ENCODE measurements at regions not wholly inside any gene's neighbourhood (a gene's known extent, or its start where the extent isn't known, plus 50 kb on each side); places are given as distances from the start of the nearest gene placed in this dataset.

- no peaks in the 10 kb centered on the region for H3K27me3 ChIP-seq (replicated peaks; ENCODE audit: control insufficient read depth, insufficient read depth, low read length)
- DNase-seq (ENCODE audit: extremely low read depth, insufficient read length), result no peak
- TF ChIP-seq CTCF (IDR thresholded peaks at IDR 0.05; ENCODE audit: insufficient read depth, low read length, poor library complexity, severe bottlenecking), result no peak
- no peaks in the 10 kb centered on the region for H3K36me3 ChIP-seq (ENCODE audit: control insufficient read depth, insufficient read depth, low read length)
- no peak overlapping the region for H3K4me3 ChIP-seq (replicated peaks; ENCODE audit: low read depth, low read length)
These were observed 127.1 kb downstream of the SOCS6 start for GRCh38 chr18:70415823-70416488.

DNA sequence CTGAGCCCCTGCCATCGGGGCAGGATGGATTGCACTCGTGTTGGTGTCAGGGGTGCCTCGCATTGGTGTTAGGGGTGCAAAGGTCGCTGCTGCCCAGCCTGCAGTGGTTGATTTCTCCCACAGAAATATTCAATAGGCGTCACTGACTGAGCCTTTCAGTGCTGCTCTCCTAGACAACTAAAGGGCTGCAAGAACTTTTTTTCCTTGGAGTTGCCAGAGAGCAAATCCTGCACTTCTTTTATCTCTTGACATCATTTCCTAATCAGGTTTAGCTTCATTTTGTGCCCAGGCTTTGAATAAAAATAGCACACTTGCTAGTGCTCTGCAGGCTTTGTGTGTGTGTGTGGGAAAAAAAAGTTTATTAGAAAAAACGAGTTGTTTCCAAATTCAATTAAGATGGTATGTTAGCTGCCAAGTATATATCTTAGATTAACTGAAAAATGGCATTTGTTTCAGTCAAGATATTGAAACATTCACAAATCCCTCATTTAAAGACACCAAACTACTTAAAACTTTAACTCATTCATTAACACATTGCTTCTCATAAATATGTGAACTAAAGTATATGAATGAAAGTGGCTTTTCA lies 125.6 kb downstream of the SOCS6 start:
- no peak for TF ChIP-seq CTCF (IDR thresholded peaks at IDR 0.05; ENCODE audit: insufficient read depth, low read length, poor library complexity, severe bottlenecking)
- Histone ChIP-seq H3K4me3 (replicated peaks; ENCODE audit: low read depth, low read length) (no peak overlapping the region), H3K27me3 (replicated peaks; ENCODE audit: control insufficient read depth, insufficient read depth, low read length) (no peaks in the 10 kb centered on the region), H3K36me3 (ENCODE audit: control insufficient read depth, insufficient read depth, low read length) (no peaks in the 10 kb centered on the region)
- DNase-seq (ENCODE audit: extremely low read depth, insufficient read length), result no peak

GRCh38 chr18:70413455-70413854 lies 124.6 kb downstream of the SOCS6 start:
- Histone ChIP-seq H3K27me3 (replicated peaks; ENCODE audit: control insufficient read depth, insufficient read depth, low read length) (no peaks in the 10 kb centered on the region), H3K4me3 (replicated peaks; ENCODE audit: low read depth, low read length) (no peak overlapping the region), H3K36me3 (ENCODE audit: control insufficient read depth, insufficient read depth, low read length) (no peaks in the 10 kb centered on the region)
- no peak for DNase-seq (ENCODE audit: extremely low read depth, insufficient read length)
- TF ChIP-seq CTCF (IDR thresholded peaks at IDR 0.05; ENCODE audit: insufficient read depth, low read length, poor library complexity, severe bottlenecking), result no peak

DNA sequence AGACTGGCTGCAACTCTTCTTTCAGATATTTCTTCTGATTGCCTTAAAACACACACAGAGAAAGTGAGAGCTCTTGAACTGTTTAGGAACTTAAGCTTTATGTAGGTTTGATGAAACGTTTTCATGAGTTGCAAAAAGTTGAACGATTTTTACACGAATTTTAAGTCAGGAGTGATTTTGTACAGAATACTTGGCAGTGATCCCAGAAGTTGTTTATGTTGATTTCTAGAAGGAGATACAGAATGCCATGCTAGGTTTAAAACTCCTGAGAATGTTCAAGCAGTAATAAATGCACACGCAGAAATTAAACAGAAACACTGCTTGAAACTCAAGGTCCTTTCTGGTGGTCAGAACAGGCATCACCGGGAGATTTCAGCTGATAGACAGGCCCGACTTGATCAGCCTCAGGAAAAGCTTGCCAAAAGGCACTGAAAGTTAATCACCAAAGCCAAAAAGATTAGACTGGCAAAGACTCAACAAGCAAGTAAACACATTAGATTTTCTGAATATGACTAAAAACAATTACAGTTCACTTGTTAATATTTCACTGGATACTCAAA lies 123.1 kb downstream of the SOCS6 start:
- Histone ChIP-seq H3K36me3 (ENCODE audit: control insufficient read depth, insufficient read depth, low read length) (no peaks in the 10 kb centered on the region), H3K27me3 (replicated peaks; ENCODE audit: control insufficient read depth, insufficient read depth, low read length) (no peaks in the 10 kb centered on the region), H3K4me3 (replicated peaks; ENCODE audit: low read depth, low read length) (no peak overlapping the region)
- DNase-seq (ENCODE audit: extremely low read depth, insufficient read length), result no peak
- TF ChIP-seq CTCF (IDR thresholded peaks at IDR 0.05; ENCODE audit: insufficient read depth, low read length, poor library complexity, severe bottlenecking), result no peak

DNA sequence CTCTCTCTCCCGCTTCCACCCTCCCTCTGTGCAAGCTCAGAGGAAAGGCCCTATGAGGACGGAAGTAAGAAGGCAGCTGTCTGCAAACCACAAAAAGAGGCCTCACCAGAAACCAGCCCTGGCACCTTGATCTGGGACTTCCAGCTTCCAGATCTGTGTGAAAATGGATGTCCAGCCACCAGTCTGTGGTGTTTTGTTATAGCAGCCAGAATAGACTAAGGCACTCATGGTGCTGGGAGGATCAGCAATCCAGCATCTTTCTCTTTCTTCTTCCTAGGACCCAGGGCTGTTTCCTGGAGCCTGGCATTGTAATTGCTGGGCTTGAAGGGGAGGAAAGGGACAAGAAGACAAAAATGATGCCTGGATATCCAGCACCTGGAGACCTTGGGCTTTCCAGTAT lies 122.5 kb downstream of the SOCS6 start:
- Histone ChIP-seq H3K36me3 (ENCODE audit: control insufficient read depth, insufficient read depth, low read length) (no peaks in the 10 kb centered on the region), H3K27me3 (replicated peaks; ENCODE audit: control insufficient read depth, insufficient read depth, low read length) (no peaks in the 10 kb centered on the region), H3K4me3 (replicated peaks; ENCODE audit: low read depth, low read length) (no peak overlapping the region)
- DNase-seq (ENCODE audit: extremely low read depth, insufficient read length), result no peak
- TF ChIP-seq CTCF (IDR thresholded peaks at IDR 0.05; ENCODE audit: insufficient read depth, low read length, poor library complexity, severe bottlenecking), result no peak
